ENCODE measurements at regions not wholly inside any gene's neighbourhood (a gene's known extent, or its start where the extent isn't known, plus 50 kb on each side); places are given as distances from the start of the nearest gene placed in this dataset.

- H3K27me3 ChIP-seq (replicated peaks in 2 of 5; ENCODE audit: control insufficient read depth in 4 of 5, insufficient read depth in 5 of 5, low read length in 4 of 5) = peaks cover 0 to 4% (median 0%) of the 10 kb centered on the region in 5 experiments
- H3K27ac ChIP-seq (ENCODE audit: insufficient read depth in 1 of 2, low read depth in 1 of 2, low read length in 2 of 2, poor library complexity in 1 of 2, severe bottlenecking in 2 of 2) = no peak overlapping the region
- POLR2A ChIA-PET = no interaction called here
- CTCF ChIA-PET = no interaction called here
- H3K36me3 ChIP-seq (ENCODE audit: control insufficient read depth in 4 of 4, insufficient read depth in 4 of 4, low read length in 3 of 4) = no peaks in the 10 kb centered on the region
- no peak for DNase-seq
- no peak overlapping the region for H3K4me3 ChIP-seq (ENCODE audit: control insufficient read depth in 1 of 7, extremely low read depth in 1 of 7, insufficient read depth in 4 of 7, low read depth in 2 of 7, low read length in 6 of 7)
- no peaks in the 10 kb centered on the region for H3K4me1 ChIP-seq (ENCODE audit: control extremely low read depth in 1 of 4, control insufficient read depth in 4 of 4, insufficient read depth in 4 of 4, low read length in 3 of 4)
- no peaks in the 10 kb centered on the region for H3K9me3 ChIP-seq (ENCODE audit: control extremely low read depth in 1 of 5, control insufficient read depth in 4 of 5, insufficient read depth in 2 of 5, low read depth in 1 of 5, low read length in 4 of 5)
- WGBS (ENCODE audit: insufficient coverage) = no CpG with 5 or more reads among the region's 3 CpGs
Observed at GRCh38 chr16:74199842-74200124, 96.8 kb upstream of the PSMD7 start.

DNA sequence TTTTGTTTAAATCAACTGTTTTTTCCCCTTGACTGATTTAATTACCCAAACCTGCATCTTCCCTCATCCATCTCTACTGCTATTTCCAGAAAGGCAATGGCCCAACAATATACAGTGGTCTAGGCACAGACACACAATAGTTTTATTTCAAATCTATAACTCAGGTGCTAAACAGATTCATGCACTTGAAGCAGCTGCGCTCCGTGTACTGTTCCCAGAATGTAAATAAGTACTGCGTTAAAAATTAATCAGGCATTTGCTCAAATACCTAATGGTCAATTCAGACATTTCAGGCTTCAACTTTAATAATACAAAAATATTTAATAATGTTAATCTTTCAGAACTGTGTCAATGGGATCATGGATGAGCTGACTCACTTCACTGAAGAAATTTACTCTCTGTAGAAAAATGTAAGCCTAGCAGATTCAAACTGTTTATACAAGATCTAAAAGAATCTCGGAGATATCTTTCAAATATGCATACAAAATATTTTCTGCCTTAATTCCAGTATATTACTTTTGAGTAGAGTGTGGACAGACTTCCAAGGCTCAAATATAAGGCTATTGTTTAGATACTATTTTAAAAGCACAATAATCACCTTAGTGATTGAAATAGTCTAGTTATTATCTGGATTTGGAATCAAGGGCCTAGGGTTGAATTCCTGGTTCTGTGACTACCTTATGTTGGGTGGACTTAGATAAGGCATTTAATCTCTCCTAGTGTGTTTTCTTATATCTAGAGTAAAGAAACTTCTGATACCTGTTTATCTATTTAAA, 97.4 kb upstream of the PSMD7 start:
- POLR2A ChIA-PET = no interaction called here
- Histone ChIP-seq H3K36me3 (ENCODE audit: control insufficient read depth in 4 of 4, insufficient read depth in 4 of 4, low read length in 3 of 4) (no peaks in the 10 kb centered on the region), H3K27me3 (replicated peaks in 2 of 5; ENCODE audit: control insufficient read depth in 4 of 5, insufficient read depth in 5 of 5, low read length in 4 of 5) (peaks cover 0 to 4% (median 0%) of the 10 kb centered on the region in 5 experiments), H3K4me1 (ENCODE audit: control extremely low read depth in 1 of 4, control insufficient read depth in 4 of 4, insufficient read depth in 4 of 4, low read length in 3 of 4) (no peaks in the 10 kb centered on the region), H3K9me3 (ENCODE audit: control extremely low read depth in 1 of 5, control insufficient read depth in 4 of 5, insufficient read depth in 2 of 5, low read depth in 1 of 5, low read length in 4 of 5) (no peaks in the 10 kb centered on the region), H3K4me3 (ENCODE audit: control insufficient read depth in 1 of 7, extremely low read depth in 1 of 7, insufficient read depth in 4 of 7, low read depth in 2 of 7, low read length in 6 of 7) (no peak overlapping the region), H3K27ac (ENCODE audit: insufficient read depth in 1 of 2, low read depth in 1 of 2, low read length in 2 of 2, poor library complexity in 1 of 2, severe bottlenecking in 2 of 2) (no peak overlapping the region)
- WGBS (ENCODE audit: insufficient coverage) = 100% methylated on average over 3 of the region's 4 CpGs
- no peak for DNase-seq
- CTCF ChIA-PET = no interaction called here

GRCh38 chr16:74192281-74192797, 104.3 kb upstream of the PSMD7 start:
- H3K4me1 ChIP-seq (ENCODE audit: control extremely low read depth in 1 of 4, control insufficient read depth in 4 of 4, insufficient read depth in 4 of 4, low read length in 3 of 4) = no peaks in the 10 kb centered on the region
- no peak for DNase-seq
- CTCF ChIA-PET = no interaction called here
- H3K27me3 ChIP-seq (replicated peaks in 2 of 5; ENCODE audit: control insufficient read depth in 4 of 5, insufficient read depth in 5 of 5, low read length in 4 of 5) = no peaks in the 10 kb centered on the region
- POLR2A ChIA-PET = no interaction called here
- H3K27ac ChIP-seq (ENCODE audit: insufficient read depth in 1 of 2, low read depth in 1 of 2, low read length in 2 of 2, poor library complexity in 1 of 2, severe bottlenecking in 2 of 2) = no peak overlapping the region
- no peak overlapping the region for H3K4me3 ChIP-seq (ENCODE audit: control insufficient read depth in 1 of 7, extremely low read depth in 1 of 7, insufficient read depth in 4 of 7, low read depth in 2 of 7, low read length in 6 of 7)
- no peaks in the 10 kb centered on the region for H3K9me3 ChIP-seq (ENCODE audit: control extremely low read depth in 1 of 5, control insufficient read depth in 4 of 5, insufficient read depth in 2 of 5, low read depth in 1 of 5, low read length in 4 of 5)
- 80% methylated on average over 1 of the region's 2 CpGs for WGBS (ENCODE audit: insufficient coverage)
- no peaks in the 10 kb centered on the region for H3K36me3 ChIP-seq (ENCODE audit: control insufficient read depth in 4 of 4, insufficient read depth in 4 of 4, low read length in 3 of 4)

DNA sequence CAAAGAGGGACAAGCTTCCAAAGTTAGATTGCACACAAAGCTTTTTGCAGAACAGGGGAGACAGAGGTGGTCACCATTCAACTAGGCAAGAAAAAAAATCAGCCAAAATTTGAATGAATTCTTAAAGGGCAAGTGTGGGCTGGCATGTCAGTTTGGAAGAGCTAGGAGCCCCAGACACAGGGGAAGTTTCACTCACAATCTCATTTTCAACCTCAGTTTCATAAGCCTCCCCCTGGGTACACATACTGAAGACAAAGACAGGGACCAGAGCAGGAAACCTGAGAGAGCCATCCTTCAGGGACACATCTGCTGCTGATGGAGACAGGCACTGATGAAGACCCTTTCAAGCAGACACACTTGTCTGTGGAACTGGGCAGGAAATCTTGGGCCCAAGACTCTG, 106.3 kb upstream of the PSMD7 start:
- Histone ChIP-seq H3K4me3 (ENCODE audit: control insufficient read depth in 1 of 7, extremely low read depth in 1 of 7, insufficient read depth in 4 of 7, low read depth in 2 of 7, low read length in 6 of 7) (no peak overlapping the region), H3K4me1 (ENCODE audit: control extremely low read depth in 1 of 4, control insufficient read depth in 4 of 4, insufficient read depth in 4 of 4, low read length in 3 of 4) (no peaks in the 10 kb centered on the region), H3K9me3 (ENCODE audit: control extremely low read depth in 1 of 5, control insufficient read depth in 4 of 5, insufficient read depth in 2 of 5, low read depth in 1 of 5, low read length in 4 of 5) (no peaks in the 10 kb centered on the region), H3K27me3 (replicated peaks in 2 of 5; ENCODE audit: control insufficient read depth in 4 of 5, insufficient read depth in 5 of 5, low read length in 4 of 5) (peaks cover 0 to 3% (median 0%) of the 10 kb centered on the region in 5 experiments), H3K36me3 (ENCODE audit: control insufficient read depth in 4 of 4, insufficient read depth in 4 of 4, low read length in 3 of 4) (no peaks in the 10 kb centered on the region), H3K27ac (ENCODE audit: insufficient read depth in 1 of 2, low read depth in 1 of 2, low read length in 2 of 2, poor library complexity in 1 of 2, severe bottlenecking in 2 of 2) (no peak overlapping the region)
- POLR2A ChIA-PET = no interaction called here
- CTCF ChIA-PET = no interaction called here
- DNase-seq = no peak

GRCh38 chr16:74188856-74189255, 107.8 kb upstream of the PSMD7 start:
- peaks cover 0 to 3% (median 0%) of the 10 kb centered on the region in 5 experiments for H3K27me3 ChIP-seq (replicated peaks in 2 of 5; ENCODE audit: control insufficient read depth in 4 of 5, insufficient read depth in 5 of 5, low read length in 4 of 5)
- H3K27ac ChIP-seq (ENCODE audit: insufficient read depth in 1 of 2, low read depth in 1 of 2, low read length in 2 of 2, poor library complexity in 1 of 2, severe bottlenecking in 2 of 2) = no peak overlapping the region
- POLR2A ChIA-PET = no interaction called here
- no peaks in the 10 kb centered on the region for H3K36me3 ChIP-seq (ENCODE audit: control insufficient read depth in 4 of 4, insufficient read depth in 4 of 4, low read length in 3 of 4)
- no peak for DNase-seq
- no peaks in the 10 kb centered on the region for H3K9me3 ChIP-seq (ENCODE audit: control extremely low read depth in 1 of 5, control insufficient read depth in 4 of 5, insufficient read depth in 2 of 5, low read depth in 1 of 5, low read length in 4 of 5)
- CTCF ChIA-PET = no interaction called here
- 57% methylated on average over 1 of the region's 4 CpGs for WGBS (ENCODE audit: insufficient coverage)
- no peak overlapping the region for H3K4me3 ChIP-seq (ENCODE audit: control insufficient read depth in 1 of 7, extremely low read depth in 1 of 7, insufficient read depth in 4 of 7, low read depth in 2 of 7, low read length in 6 of 7)
- H3K4me1 ChIP-seq (ENCODE audit: control extremely low read depth in 1 of 4, control insufficient read depth in 4 of 4, insufficient read depth in 4 of 4, low read length in 3 of 4) = no peaks in the 10 kb centered on the region

DNA sequence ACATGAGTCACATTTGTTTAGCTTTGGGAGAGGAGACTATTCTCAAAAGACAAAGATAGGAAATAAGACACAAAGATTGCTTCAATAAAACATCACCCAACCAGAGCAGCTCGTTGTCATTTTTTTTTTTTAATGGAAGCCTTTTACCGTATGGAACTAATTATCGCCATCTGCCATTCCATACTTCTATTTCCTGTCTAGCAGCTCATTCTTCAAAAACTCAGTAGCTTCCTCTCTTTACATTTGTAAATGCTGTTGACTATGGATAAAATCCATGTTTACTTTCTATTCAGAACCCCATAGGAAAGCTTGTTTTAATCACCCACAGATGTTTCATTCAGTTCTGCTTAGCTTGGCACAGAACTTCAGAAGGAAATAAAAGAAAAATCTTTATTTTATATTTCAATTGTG, 110.0 kb upstream of the PSMD7 start:
- H3K4me1 ChIP-seq (ENCODE audit: control extremely low read depth in 1 of 4, control insufficient read depth in 4 of 4, insufficient read depth in 4 of 4, low read length in 3 of 4) = no peaks in the 10 kb centered on the region
- H3K27ac ChIP-seq (ENCODE audit: insufficient read depth in 1 of 2, low read depth in 1 of 2, low read length in 2 of 2, poor library complexity in 1 of 2, severe bottlenecking in 2 of 2) = no peak overlapping the region
- H3K36me3 ChIP-seq (ENCODE audit: control insufficient read depth in 4 of 4, insufficient read depth in 4 of 4, low read length in 3 of 4) = no peaks in the 10 kb centered on the region
- H3K9me3 ChIP-seq (ENCODE audit: control extremely low read depth in 1 of 5, control insufficient read depth in 4 of 5, insufficient read depth in 2 of 5, low read depth in 1 of 5, low read length in 4 of 5) = peaks cover 0 to 5% (median 0%) of the 10 kb centered on the region in 5 experiments
- 80% methylated on average over 1 of the region's 3 CpGs for WGBS (ENCODE audit: insufficient coverage)
- H3K27me3 ChIP-seq (replicated peaks in 2 of 5; ENCODE audit: control insufficient read depth in 4 of 5, insufficient read depth in 5 of 5, low read length in 4 of 5) = peaks cover 0 to 3% (median 0%) of the 10 kb centered on the region in 5 experiments
- H3K4me3 ChIP-seq (ENCODE audit: control insufficient read depth in 1 of 7, extremely low read depth in 1 of 7, insufficient read depth in 4 of 7, low read depth in 2 of 7, low read length in 6 of 7) = no peak overlapping the region
- CTCF ChIA-PET = no interaction called here
- no peak for DNase-seq
- POLR2A ChIA-PET = no interaction called here

DNA sequence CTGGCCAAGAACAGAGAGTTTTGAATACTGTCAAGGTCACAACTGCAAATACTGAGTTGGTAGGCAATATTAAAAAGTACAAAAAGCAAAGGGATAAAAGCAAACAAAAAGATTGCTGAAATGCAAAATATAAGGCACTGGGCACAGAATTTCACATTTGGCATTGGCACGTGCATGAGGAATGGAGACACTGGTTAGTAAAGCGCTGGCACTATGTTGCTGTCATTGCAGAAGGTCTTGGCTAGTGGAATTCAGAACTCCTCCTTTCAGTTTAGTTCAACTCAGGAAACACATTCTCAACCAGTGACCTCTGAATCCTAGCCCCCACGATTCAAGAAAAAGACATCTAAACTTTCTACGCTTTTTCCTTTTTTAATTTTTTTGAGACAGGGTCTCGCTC, 111.8 kb upstream of the PSMD7 start:
- Histone ChIP-seq H3K36me3 (ENCODE audit: control insufficient read depth in 4 of 4, insufficient read depth in 4 of 4, low read length in 3 of 4) (no peaks in the 10 kb centered on the region), H3K4me3 (ENCODE audit: control insufficient read depth in 1 of 7, extremely low read depth in 1 of 7, insufficient read depth in 4 of 7, low read depth in 2 of 7, low read length in 6 of 7) (no peak overlapping the region), H3K9me3 (ENCODE audit: control extremely low read depth in 1 of 5, control insufficient read depth in 4 of 5, insufficient read depth in 2 of 5, low read depth in 1 of 5, low read length in 4 of 5) (peaks cover 0 to 7% (median 2%) of the 10 kb centered on the region in 5 experiments), H3K4me1 (ENCODE audit: control extremely low read depth in 1 of 4, control insufficient read depth in 4 of 4, insufficient read depth in 4 of 4, low read length in 3 of 4) (no peaks in the 10 kb centered on the region), H3K27ac (ENCODE audit: insufficient read depth in 1 of 2, low read depth in 1 of 2, low read length in 2 of 2, poor library complexity in 1 of 2, severe bottlenecking in 2 of 2) (no peak overlapping the region), H3K27me3 (replicated peaks in 2 of 5; ENCODE audit: control insufficient read depth in 4 of 5, insufficient read depth in 5 of 5, low read length in 4 of 5) (peaks cover 0 to 3% (median 0%) of the 10 kb centered on the region in 5 experiments)
- DNase-seq = no peak
- 94% methylated on average over 5 of the region's 5 CpGs for WGBS (ENCODE audit: insufficient coverage)
- CTCF ChIA-PET = no interaction called here
- POLR2A ChIA-PET = no interaction called here

All from common myeloid progenitor, CD34-positive (primary cell).